Neural crest cell (in vitro differentiated cells): ENCODE measurements at regions not wholly inside any gene's neighbourhood (a gene's known extent, or its start where the extent isn't known, plus 50 kb on each side); places are given as distances from the start of the nearest gene placed in this dataset.
A peak's percentile ranks its signal among the peaks of the same experiment; 100 is the strongest.

ENCODE experiments used
- DNase-seq: peaks from one replicate; pipeline ENCODE4 v3.0.0; 2021; ENCODE audit warnings: low read depth, mixed read lengths, low spot score
- H3K27ac Mint-ChIP-seq: one replicate; pipeline ENCODE4 v1.8.0; 2021; ENCODE audit warnings: mild to moderate bottlenecking, mixed read lengths; ENCODE audit not compliant: unreplicated experiment
- H3K27me3 Mint-ChIP-seq: 2 replicates; pipeline ENCODE4 v1.8.0; 2021; ENCODE audit warnings: low read depth, mild to moderate bottlenecking, mixed read lengths
- H3K36me3 Mint-ChIP-seq: 2 replicates; pipeline ENCODE4 v1.8.0; 2021; ENCODE audit warnings: low read depth, mild to moderate bottlenecking, mixed read lengths
- H3K4me1 Mint-ChIP-seq: 2 replicates; pipeline ENCODE4 v1.8.0; 2021; ENCODE audit warnings: mixed read lengths
- H3K4me3 Mint-ChIP-seq: one replicate; pipeline ENCODE4 v1.8.0; 2021; ENCODE audit warnings: mild to moderate bottlenecking, mixed read lengths
- H3K9me3 Mint-ChIP-seq: 2 replicates; pipeline ENCODE4 v1.8.0; 2021; ENCODE audit warnings: mixed read lengths
- CTCF ChIP-seq: fragments of 200-600 bp; sonication (generic); conservative IDR thresholded peaks from 2 replicates; pipeline ENCODE4 v1.5.0; 2021; ENCODE audit warnings: antibody characterized with exemption, mild to moderate bottlenecking

- Mint-ChIP-seq H3K4me3 (no peak overlapping the region), H3K27ac (no peak overlapping the region), H3K4me1 (peaks cover 11% of the 10 kb centered on the region)
These were observed 242.3 kb upstream of the BLID start for GRCh38 chr11:122358292-122358691.

GRCh38 chr11:122355968-122356367 is 240.0 kb upstream of the BLID start:
- H3K9me3 Mint-ChIP-seq: peaks cover 15% of the 10 kb centered on the region
- H3K36me3 Mint-ChIP-seq: peaks cover 4% of the 10 kb centered on the region
- no peak overlapping the region for H3K4me3 Mint-ChIP-seq
- TF ChIP-seq CTCF: no peak
- DNase-seq: no peak
- peaks cover 11% of the 10 kb centered on the region for H3K4me1 Mint-ChIP-seq
- no peaks in the 10 kb centered on the region for H3K27me3 Mint-ChIP-seq
- H3K27ac Mint-ChIP-seq: no peak overlapping the region

More at GRCh38 chr11:122358292-122358691, 242.3 kb upstream of the BLID start:
- no peak for TF ChIP-seq CTCF
- Mint-ChIP-seq H3K27me3 (no peaks in the 10 kb centered on the region), H3K36me3 (peaks cover 4% of the 10 kb centered on the region), H3K9me3 (peaks cover 14% of the 10 kb centered on the region)
- DNase-seq: no peak

- Mint-ChIP-seq H3K4me3 (no peak overlapping the region), H3K4me1 (peaks cover 6% of the 10 kb centered on the region), H3K27ac (no peak overlapping the region), H3K36me3 (no peaks in the 10 kb centered on the region), H3K27me3 (no peaks in the 10 kb centered on the region), H3K9me3 (peaks cover 10% of the 10 kb centered on the region)
- no peak for DNase-seq
- no peak for TF ChIP-seq CTCF
These were observed 238.1 kb upstream of the BLID start for GRCh38 chr11:122354025-122354697.

GRCh38 chr11:122353561-122353960 is 237.5 kb upstream of the BLID start:
- Mint-ChIP-seq H3K36me3 (no peaks in the 10 kb centered on the region), H3K27me3 (no peaks in the 10 kb centered on the region), H3K9me3 (peaks cover 10% of the 10 kb centered on the region), H3K27ac (no peak overlapping the region), H3K4me1 (no peaks in the 10 kb centered on the region), H3K4me3 (no peak overlapping the region)
- DNase-seq: no peak
- TF ChIP-seq CTCF: no peak

- Mint-ChIP-seq H3K27me3 (no peaks in the 10 kb centered on the region), H3K27ac (peak overlapping the region; percentile 8), H3K4me3 (no peak overlapping the region), H3K9me3 (peaks cover 6% of the 10 kb centered on the region), H3K4me1 (no peaks in the 10 kb centered on the region), H3K36me3 (no peaks in the 10 kb centered on the region)
- no peak for TF ChIP-seq CTCF
- no peak for DNase-seq
These were observed 232.8 kb upstream of the BLID start for GRCh38 chr11:122348659-122349409.
